NT2/D1 (cell line): ENCODE measurements at regions not wholly inside any gene's neighbourhood (a gene's known extent, or its start where the extent isn't known, plus 50 kb on each side); places are given as distances from the start of the nearest gene placed in this dataset.

Source experiments
- DNase-seq: peaks from one replicate; pipeline ENCODE4 v3.0.0-alpha.2; 2011; ENCODE audit warnings: low read depth, low spot score
- H3K27me3 ChIP-seq: 2 replicates; pipeline ENCODE4 v1.6.0; 2011; ENCODE audit warnings: mild to moderate bottlenecking; ENCODE audit not compliant: insufficient read length, insufficient read depth
- H3K36me3 ChIP-seq: 2 replicates; pipeline ENCODE4 v1.6.1; 2011; ENCODE audit warnings: mild to moderate bottlenecking, low read length, mixed read lengths; ENCODE audit not compliant: insufficient read depth, insufficient read length
- H3K4me1 ChIP-seq: 2 replicates; pipeline ENCODE4 v1.5.1; 2011; ENCODE audit not compliant: insufficient read depth, insufficient read length
- H3K4me3 ChIP-seq: 2 replicates; pipeline ENCODE4 v1.5.1; 2011; ENCODE audit warnings: low read depth; ENCODE audit not compliant: insufficient read length
- H3K9ac ChIP-seq: 2 replicates; pipeline ENCODE4 v1.6.0; 2011; ENCODE audit warnings: low read depth; ENCODE audit not compliant: insufficient read length
- H3K9me3 ChIP-seq: 2 replicates; pipeline ENCODE4 v1.5.1; 2011; ENCODE audit warnings: mild to moderate bottlenecking, low read length; ENCODE audit not compliant: insufficient read depth
- SUZ12 ChIP-seq: IDR thresholded peaks from 2 replicates; pipeline ENCODE4 v1.6.1; 2011; ENCODE audit not compliant: insufficient read length, insufficient read depth; ENCODE audit errors: extremely low read depth
- YY1 ChIP-seq: IDR thresholded peaks from 2 replicates; pipeline ENCODE4 v1.6.1; 2011; ENCODE audit not compliant: insufficient read length, insufficient read depth
- ZNF274 ChIP-seq: IDR thresholded peaks from 2 replicates; pipeline ENCODE4 v1.6.1; 2011; ENCODE audit warnings: mild to moderate bottlenecking, low read depth, low read length

GRCh38 chr6:112695001-112695400 is 347.9 kb downstream of the RFPL4B start:
- TF ChIP-seq ZNF274, result no peak
- no peak for TF ChIP-seq YY1
- TF ChIP-seq SUZ12, result no peak
- Histone ChIP-seq H3K9me3 (no peaks in the 10 kb centered on the region), H3K9ac (no peak overlapping the region), H3K4me1 (no peaks in the 10 kb centered on the region), H3K36me3 (no peaks in the 10 kb centered on the region), H3K4me3 (no peak overlapping the region), H3K27me3 (no peaks in the 10 kb centered on the region)
- no peak for DNase-seq

- no peak overlapping the region for H3K9ac ChIP-seq
- no peak for DNase-seq
- TF ChIP-seq SUZ12 (no peak), YY1 (no peak), ZNF274 (no peak)
- no peaks in the 10 kb centered on the region for H3K36me3 ChIP-seq
- no peak overlapping the region for H3K4me3 ChIP-seq
- H3K27me3 ChIP-seq, result no peaks in the 10 kb centered on the region
- H3K9me3 ChIP-seq, result no peaks in the 10 kb centered on the region
- no peaks in the 10 kb centered on the region for H3K4me1 ChIP-seq
Measured at GRCh38 chr6:112697265-112697664, 350.1 kb downstream of the RFPL4B start.

GRCh38 chr6:112701201-112701600 is 354.1 kb downstream of the RFPL4B start:
- Histone ChIP-seq H3K4me3 (no peak overlapping the region), H3K27me3 (no peaks in the 10 kb centered on the region), H3K36me3 (no peaks in the 10 kb centered on the region), H3K9me3 (no peaks in the 10 kb centered on the region), H3K4me1 (no peaks in the 10 kb centered on the region), H3K9ac (no peak overlapping the region)
- no peak for DNase-seq
- no peak for TF ChIP-seq ZNF274
- no peak for TF ChIP-seq SUZ12
- no peak for TF ChIP-seq YY1

DNA sequence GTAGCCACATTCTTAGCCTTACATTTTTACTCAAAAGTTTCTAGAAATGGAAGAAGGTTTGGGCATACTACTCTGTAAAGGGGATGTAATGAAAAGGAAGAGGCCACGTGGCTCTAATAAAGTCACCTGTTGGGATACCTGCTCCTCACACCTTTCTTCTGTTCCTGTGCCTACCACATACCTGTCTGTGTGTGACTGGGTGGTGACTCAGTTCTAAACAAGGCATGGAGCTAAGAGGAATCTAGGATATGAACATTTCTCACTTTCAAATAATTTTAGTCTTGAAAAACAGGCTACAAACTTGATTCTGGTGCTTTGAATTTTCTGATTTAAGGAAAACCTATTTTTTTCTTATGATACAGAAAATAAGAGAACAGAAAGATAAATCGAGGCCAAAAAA is 363.6 kb downstream of the RFPL4B start:
- H3K36me3 ChIP-seq, result no peaks in the 10 kb centered on the region
- TF ChIP-seq YY1, result no peak
- TF ChIP-seq ZNF274, result no peak
- no peak for TF ChIP-seq SUZ12
- H3K4me3 ChIP-seq, result no peak overlapping the region
- H3K27me3 ChIP-seq, result no peaks in the 10 kb centered on the region
- no peaks in the 10 kb centered on the region for H3K4me1 ChIP-seq
- DNase-seq, result no peak
- no peaks in the 10 kb centered on the region for H3K9me3 ChIP-seq
- no peak overlapping the region for H3K9ac ChIP-seq

DNA sequence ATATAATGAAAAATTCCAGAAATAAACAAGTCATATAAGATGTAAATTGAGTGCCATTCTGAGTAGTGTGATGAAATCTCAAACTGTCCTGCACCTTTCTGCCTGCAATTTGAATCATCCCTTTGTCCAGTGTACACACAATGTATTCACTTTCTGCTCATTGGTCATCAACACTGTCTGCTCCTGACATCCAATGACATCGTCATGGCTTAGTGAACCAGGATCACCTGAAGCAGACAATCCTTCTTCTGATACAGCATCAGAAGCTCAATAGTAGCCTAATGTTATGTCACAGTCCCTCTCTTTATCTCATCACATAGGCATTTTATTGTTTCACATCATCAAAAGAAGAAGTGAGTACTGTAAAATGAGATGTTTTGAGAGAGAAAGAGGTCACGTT is 366.3 kb downstream of the RFPL4B start:
- Histone ChIP-seq H3K27me3 (no peaks in the 10 kb centered on the region), H3K36me3 (no peaks in the 10 kb centered on the region), H3K9me3 (no peaks in the 10 kb centered on the region), H3K4me3 (no peak overlapping the region), H3K4me1 (no peaks in the 10 kb centered on the region), H3K9ac (no peak overlapping the region)
- TF ChIP-seq ZNF274, result no peak
- TF ChIP-seq YY1, result no peak
- TF ChIP-seq SUZ12, result no peak
- DNase-seq, result no peak

DNA sequence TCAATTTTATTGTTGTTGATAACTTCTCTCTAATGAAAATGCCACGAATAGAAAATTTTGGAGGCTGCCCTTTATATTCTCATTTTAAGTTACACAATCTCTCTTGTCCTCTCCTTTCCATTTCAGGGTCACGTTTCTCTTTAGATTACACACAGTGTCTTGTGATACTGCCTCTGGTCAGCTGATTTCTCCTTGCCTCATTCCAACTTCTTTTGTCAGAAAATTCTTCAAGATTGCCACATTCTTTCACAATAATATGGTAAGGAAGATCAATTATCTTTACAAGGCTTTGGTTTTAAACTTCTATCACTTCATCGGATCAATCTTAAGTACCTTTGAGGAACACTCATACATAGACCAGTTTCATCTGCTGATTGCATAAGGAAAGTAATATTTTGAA is 370.3 kb downstream of the RFPL4B start:
- H3K27me3 ChIP-seq, result no peaks in the 10 kb centered on the region
- no peaks in the 10 kb centered on the region for H3K4me1 ChIP-seq
- no peak overlapping the region for H3K9ac ChIP-seq
- H3K4me3 ChIP-seq, result no peak overlapping the region
- no peaks in the 10 kb centered on the region for H3K9me3 ChIP-seq
- DNase-seq, result no peak
- no peaks in the 10 kb centered on the region for H3K36me3 ChIP-seq
- no peak for TF ChIP-seq ZNF274
- TF ChIP-seq YY1, result no peak
- TF ChIP-seq SUZ12, result no peak

DNA sequence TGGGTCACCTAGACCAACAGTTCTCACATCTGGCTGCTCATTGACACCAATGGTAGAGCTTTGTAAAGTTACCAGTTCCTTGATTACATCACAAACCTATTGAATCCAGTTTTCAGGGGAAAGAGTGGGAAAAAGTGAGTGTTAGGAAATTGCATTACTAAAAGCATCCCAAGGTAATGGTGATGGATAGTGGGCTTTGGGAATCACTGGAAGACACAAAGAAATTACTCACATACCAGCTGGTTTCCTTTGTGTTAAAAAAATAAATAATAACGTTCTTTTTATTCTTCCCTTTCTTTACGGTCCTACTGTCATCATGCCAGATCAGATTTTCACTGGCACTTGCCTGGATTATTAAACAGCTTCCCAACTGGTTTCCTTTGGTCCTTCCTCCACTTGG is 370.7 kb downstream of the RFPL4B start:
- no peaks in the 10 kb centered on the region for H3K9me3 ChIP-seq
- H3K9ac ChIP-seq, result no peak overlapping the region
- H3K4me1 ChIP-seq, result no peaks in the 10 kb centered on the region
- H3K4me3 ChIP-seq, result no peak overlapping the region
- H3K27me3 ChIP-seq, result no peaks in the 10 kb centered on the region
- H3K36me3 ChIP-seq, result no peaks in the 10 kb centered on the region
- no peak for DNase-seq
- TF ChIP-seq SUZ12, result no peak
- TF ChIP-seq YY1, result no peak
- no peak for TF ChIP-seq ZNF274

GRCh38 chr6:112725541-112726085 is 378.5 kb downstream of the RFPL4B start:
- H3K9me3 ChIP-seq, result no peaks in the 10 kb centered on the region
- no peaks in the 10 kb centered on the region for H3K4me1 ChIP-seq
- TF ChIP-seq YY1, result no peak
- TF ChIP-seq ZNF274, result no peak
- no peak for TF ChIP-seq SUZ12
- H3K27me3 ChIP-seq, result no peaks in the 10 kb centered on the region
- no peak for DNase-seq
- H3K36me3 ChIP-seq, result no peaks in the 10 kb centered on the region
- H3K9ac ChIP-seq, result no peak overlapping the region
- no peak overlapping the region for H3K4me3 ChIP-seq
